Sigmoid colon (tissue), 4 donors: ENCODE measurements at regions not wholly inside any gene's neighbourhood (a gene's known extent, or its start where the extent isn't known, plus 50 kb on each side); places are given as distances from the start of the nearest gene placed in this dataset.

Experiments used
- CTCF ChIP-seq, 4 experiments: fragments of 450-650 bp in 3 of 4; fragments of 200-600 bp in 1 of 4; IDR thresholded peaks; one replicate each; pipeline ENCODE4 v1.5.1; 2016 to 2019; ENCODE audit warnings: antibody characterized with exemption in 4 of 4, mild to moderate bottlenecking in 3 of 4, moderate library complexity in 2 of 4
- EP300 ChIP-seq, 4 donors: sonication (generic); formaldehyde crosslinking; IDR thresholded peaks; one replicate each; pipeline ENCODE4 v1.6.1; 2017; ENCODE audit warnings: antibody characterized with exemption in 4 of 4
- POLR2A ChIP-seq, 2 donors: fragments of 450-650 bp; IDR thresholded peaks; one replicate each; pipeline ENCODE4 v1.6.1; 2016; ENCODE audit warnings: antibody characterized with exemption in 2 of 2, mild to moderate bottlenecking in 2 of 2, moderate library complexity in 2 of 2
- POLR2AphosphoS5 ChIP-seq, 4 donors: sonication (generic); formaldehyde crosslinking; IDR thresholded peaks; one replicate each; pipeline ENCODE4 v1.6.1; 2017; ENCODE audit warnings: antibody characterized with exemption in 4 of 4

DNA sequence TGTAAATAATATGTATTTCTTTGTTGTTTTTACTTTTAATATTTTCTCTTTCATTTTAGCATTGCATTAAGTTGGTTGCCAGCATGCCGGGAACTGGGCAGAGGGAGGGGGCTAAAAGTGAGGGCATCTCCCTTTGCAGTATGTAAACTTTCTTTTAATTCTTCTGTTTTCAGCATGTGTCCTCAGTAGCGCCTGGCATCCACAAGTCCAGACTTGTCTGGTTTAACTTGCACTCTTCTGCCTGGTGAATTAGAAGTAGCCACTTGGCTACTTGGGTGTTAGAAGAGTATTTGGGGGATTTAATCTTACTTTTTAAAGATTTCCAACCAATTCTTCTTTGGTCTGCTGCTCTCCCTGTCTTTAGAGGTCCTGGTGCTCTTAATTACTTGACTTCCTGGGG lies 117.2 kb upstream of the SCAF11 start:
- TF ChIP-seq CTCF (IDR thresholded peaks at IDR 0.05) (no peak), POLR2A (IDR thresholded peaks at IDR 0.05) (no peak), EP300 (IDR thresholded peaks at IDR 0.05) (no peak), POLR2AphosphoS5 (IDR thresholded peaks at IDR 0.05) (no peak)
